Brain microvascular endothelial cell (primary cell): ENCODE measurements at regions not wholly inside any gene's neighbourhood (a gene's known extent, or its start where the extent isn't known, plus 50 kb on each side); places are given as distances from the start of the nearest gene placed in this dataset.
"Not testable (repeated sequence)": the region's sequence is repeated elsewhere in the genome, so short reads cannot be mapped to it uniquely, and the experiment has no call there.

Experiments
- DNase-seq: peaks from one replicate; pipeline ENCODE4 v3.0.0-alpha.2; 2020
- H3K27ac ChIP-seq: fragments of 250-450 bp; sonication (Bioruptor Pico); 2 replicates; pipeline ENCODE4 v1.5.1; 2020; ENCODE audit warnings: mild to moderate bottlenecking, moderate library complexity
- H3K27me3 ChIP-seq: fragments of 250-450 bp; sonication (Bioruptor Pico); replicated peaks from 2 replicates; pipeline ENCODE4 v1.5.1; 2020; ENCODE audit warnings: mild to moderate bottlenecking
- H3K36me3 ChIP-seq: fragments of 250-450 bp; sonication (Bioruptor Pico); replicated peaks from 2 replicates; pipeline ENCODE4 v1.5.1; 2020; ENCODE audit warnings: mild to moderate bottlenecking
- H3K4me3 ChIP-seq: 2 replicates; pipeline ENCODE4 v1.5.1; 2011; ENCODE audit warnings: low read depth, mild to moderate bottlenecking, control low read depth, low read length, moderate library complexity
- in situ Hi-C: cut with HindIII; loops from 2 replicates; pipeline ENCODE4 v1.10.0; 2017; ENCODE audit warnings: low sequenced_read_pairs, low pct_ligation_motif_present
- TF ChIP-seq, protein P1 (sequence below): IDR thresholded peaks from 2 replicates; pipeline ENCODE4 v1.5.1; 2011; ENCODE audit warnings: low read depth, mild to moderate bottlenecking, moderate library complexity, low read length, control low read depth, inconsistent platforms; ENCODE audit errors: missing control alignments

GRCh38 chr17:83204230-83204725, 124.9 kb downstream of the METRNL start:
- Histone ChIP-seq H3K27me3 (no peaks in the 10 kb centered on the region), H3K4me3 (no peak overlapping the region), H3K36me3 (no peaks in the 10 kb centered on the region), H3K27ac (peak overlapping the region; percentile 97)
- in situ Hi-C loops = no loop called here
- DNase-seq = no peak
- TF ChIP-seq, protein P1, sequence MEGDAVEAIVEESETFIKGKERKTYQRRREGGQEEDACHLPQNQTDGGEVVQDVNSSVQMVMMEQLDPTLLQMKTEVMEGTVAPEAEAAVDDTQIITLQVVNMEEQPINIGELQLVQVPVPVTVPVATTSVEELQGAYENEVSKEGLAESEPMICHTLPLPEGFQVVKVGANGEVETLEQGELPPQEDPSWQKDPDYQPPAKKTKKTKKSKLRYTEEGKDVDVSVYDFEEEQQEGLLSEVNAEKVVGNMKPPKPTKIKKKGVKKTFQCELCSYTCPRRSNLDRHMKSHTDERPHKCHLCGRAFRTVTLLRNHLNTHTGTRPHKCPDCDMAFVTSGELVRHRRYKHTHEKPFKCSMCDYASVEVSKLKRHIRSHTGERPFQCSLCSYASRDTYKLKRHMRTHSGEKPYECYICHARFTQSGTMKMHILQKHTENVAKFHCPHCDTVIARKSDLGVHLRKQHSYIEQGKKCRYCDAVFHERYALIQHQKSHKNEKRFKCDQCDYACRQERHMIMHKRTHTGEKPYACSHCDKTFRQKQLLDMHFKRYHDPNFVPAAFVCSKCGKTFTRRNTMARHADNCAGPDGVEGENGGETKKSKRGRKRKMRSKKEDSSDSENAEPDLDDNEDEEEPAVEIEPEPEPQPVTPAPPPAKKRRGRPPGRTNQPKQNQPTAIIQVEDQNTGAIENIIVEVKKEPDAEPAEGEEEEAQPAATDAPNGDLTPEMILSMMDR = no peak

GRCh38 chr17:83204736-83205386, 125.5 kb downstream of the METRNL start:
- DNase-seq, H3K4me3 ChIP-seq, H3K36me3 ChIP-seq, H3K27ac ChIP-seq, H3K27me3 ChIP-seq, in situ Hi-C loops: not testable (repeated sequence)

GRCh38 chr17:83205387-83206035, 126.1 kb downstream of the METRNL start:
- H3K27ac ChIP-seq, H3K36me3 ChIP-seq, H3K4me3 ChIP-seq, H3K27me3 ChIP-seq, DNase-seq, in situ Hi-C loops: not testable (repeated sequence)
- TF ChIP-seq, protein P1 = peak; percentile 39

DNA sequence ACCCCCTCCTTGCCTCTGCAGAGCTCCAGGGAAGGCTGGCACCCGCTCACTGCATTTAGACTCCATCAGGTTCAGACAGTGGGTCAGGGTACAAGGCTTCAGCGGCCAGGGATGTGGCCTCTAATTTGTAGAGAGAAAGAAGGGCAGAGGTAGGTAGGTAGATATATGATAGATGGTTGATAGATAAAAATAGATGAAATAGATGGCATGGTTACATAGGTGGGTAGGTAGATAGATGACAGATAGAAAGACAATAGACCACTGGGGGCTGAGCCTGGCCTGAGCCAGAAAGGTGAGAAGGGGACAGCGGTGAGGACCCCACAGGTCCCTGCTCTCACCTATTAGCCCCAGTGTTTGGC, 126.6 kb downstream of the METRNL start:
- DNase-seq, in situ Hi-C loops: not testable (repeated sequence)

GRCh38 chr17:83206819-83207588, 127.6 kb downstream of the METRNL start:
- H3K27me3 ChIP-seq, H3K27ac ChIP-seq, DNase-seq, H3K4me3 ChIP-seq, in situ Hi-C loops, H3K36me3 ChIP-seq: not testable (repeated sequence)

More for the DNA sequence above, 126.6 kb downstream of the METRNL start:
- not testable (repeated sequence) for H3K27me3 ChIP-seq, H3K36me3 ChIP-seq, H3K4me3 ChIP-seq, H3K27ac ChIP-seq

DNA sequence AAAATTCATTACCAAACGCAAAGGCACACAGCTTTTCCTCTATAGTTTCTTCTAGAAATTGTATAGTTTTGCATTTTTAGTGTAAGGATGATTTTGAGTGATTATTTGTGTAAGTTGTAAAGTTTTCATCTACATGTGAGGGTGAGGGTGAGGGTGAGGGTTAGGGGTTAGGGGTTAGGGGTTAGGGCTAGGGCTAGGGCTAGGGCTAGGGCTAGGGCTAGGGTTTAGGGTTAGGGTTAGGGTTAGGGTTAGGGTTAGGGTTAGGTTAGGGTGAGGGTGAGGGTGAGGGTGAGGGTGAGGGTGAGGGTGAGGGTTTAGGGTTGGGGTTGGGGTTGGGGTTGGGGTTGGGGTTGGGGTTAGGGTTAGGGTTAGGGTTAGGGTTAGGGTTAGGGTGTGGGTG, 167.6 kb downstream of the METRNL start:
- H3K27me3 ChIP-seq, H3K36me3 ChIP-seq, H3K27ac ChIP-seq, H3K4me3 ChIP-seq, in situ Hi-C loops, DNase-seq: not testable (repeated sequence)
